Gastrocnemius medialis (tissue), 4 donors: ENCODE measurements at regions not wholly inside any gene's neighbourhood (a gene's known extent, or its start where the extent isn't known, plus 50 kb on each side); places are given as distances from the start of the nearest gene placed in this dataset.

Experiments used
- ATAC-seq, 2 donors: fragments of 150-250 bp; one replicate each; pipeline ENCODE4 v1.9.1; 2016
- DNase-seq, 2 donors: peaks; one replicate each; pipeline ENCODE4 v3.0.0-alpha.2; 2019
- H3K27ac ChIP-seq, 4 donors: fragments of 200-600 bp; sonication (generic); 1 replicate in 1 of 4; 2 replicates in 3 of 4; pipeline ENCODE4 v1.5.1; 2016 to 2018; ENCODE audit warnings: mild to moderate bottlenecking in 2 of 4, moderate library complexity in 1 of 4
- H3K27me3 ChIP-seq, 3 donors: fragments of 200-600 bp; sonication (generic) in 2 of 3; 1 replicate in 1 of 3; 2 replicates in 2 of 3; pipeline versions ENCODE4 v1.5.1 to v1.6.0; 2016 to 2019; ENCODE audit warnings: mild to moderate bottlenecking in 1 of 3, moderate library complexity in 1 of 3
- H3K36me3 ChIP-seq, 2 donors: fragments of 200-600 bp; sonication (generic) in 1 of 2; one replicate each; pipeline ENCODE4 v1.5.1; 2017 to 2018
- H3K4me1 ChIP-seq, 2 donors: fragments of 200-600 bp; sonication (generic) in 1 of 2; one replicate each; pipeline ENCODE4 v1.5.1; 2016 to 2017; ENCODE audit warnings: mild to moderate bottlenecking in 2 of 2
- H3K4me3 ChIP-seq, 4 donors: fragments of 200-600 bp; sonication (generic) in 3 of 4; 1 replicate in 1 of 4; 2 replicates in 3 of 4; pipeline ENCODE4 v1.5.1; 2016 to 2019; ENCODE audit warnings: mild to moderate bottlenecking in 2 of 4
- H3K9me3 ChIP-seq, 3 donors: fragments of 200-600 bp; sonication (generic) in 2 of 3; 1 replicate in 1 of 3; 2 replicates in 2 of 3; pipeline ENCODE4 v1.5.1; 2016 to 2019
- POLR2A ChIP-seq, 2 donors: fragments of 450-650 bp; IDR thresholded peaks; one replicate each; pipeline ENCODE4 v1.6.1; 2017; ENCODE audit warnings: antibody characterized with exemption in 2 of 2, mild to moderate bottlenecking in 2 of 2, moderate library complexity in 2 of 2
- in situ Hi-C, 4 donors: fragments of 200-750 bp; cut with MboI; loops; one replicate each; pipeline versions ENCODE4 v1.15.0 to v1.8.0; 2017; ENCODE audit warnings: low sequenced_read_pairs in 4 of 4
- intact Hi-C: fragments of 100-400 bp; cut with DNase I; formaldehyde crosslinking; loops from one replicate; pipeline ENCODE4 v1.15.1; 2023; ENCODE audit warnings: low total_unique reads
- TF ChIP-seq, protein P1 (sequence below), 5 experiments: fragments of 450-650 bp in 3 of 5; fragments of 200-600 bp in 2 of 5; sonication (generic) in 2 of 5; IDR thresholded peaks in 4 of 5; conservative IDR thresholded peaks in 1 of 5; 1 replicate in 4 of 5; 2 replicates in 1 of 5; pipeline ENCODE4 v1.5.1; 2016 to 2019; ENCODE audit warnings: antibody characterized with exemption in 5 of 5, mild to moderate bottlenecking in 3 of 5, moderate library complexity in 3 of 5

GRCh38 chr5:175275748-175276147 lies 168.2 kb downstream of the DRD1 start:
- intact Hi-C loops = no loop called here
- in situ Hi-C loops = no loop called here
- H3K4me1 ChIP-seq = no peaks in the 10 kb centered on the region
- no peak overlapping the region for H3K4me3 ChIP-seq
- no peak for TF ChIP-seq POLR2A (IDR thresholded peaks at IDR 0.05)
- TF ChIP-seq, protein P1, sequence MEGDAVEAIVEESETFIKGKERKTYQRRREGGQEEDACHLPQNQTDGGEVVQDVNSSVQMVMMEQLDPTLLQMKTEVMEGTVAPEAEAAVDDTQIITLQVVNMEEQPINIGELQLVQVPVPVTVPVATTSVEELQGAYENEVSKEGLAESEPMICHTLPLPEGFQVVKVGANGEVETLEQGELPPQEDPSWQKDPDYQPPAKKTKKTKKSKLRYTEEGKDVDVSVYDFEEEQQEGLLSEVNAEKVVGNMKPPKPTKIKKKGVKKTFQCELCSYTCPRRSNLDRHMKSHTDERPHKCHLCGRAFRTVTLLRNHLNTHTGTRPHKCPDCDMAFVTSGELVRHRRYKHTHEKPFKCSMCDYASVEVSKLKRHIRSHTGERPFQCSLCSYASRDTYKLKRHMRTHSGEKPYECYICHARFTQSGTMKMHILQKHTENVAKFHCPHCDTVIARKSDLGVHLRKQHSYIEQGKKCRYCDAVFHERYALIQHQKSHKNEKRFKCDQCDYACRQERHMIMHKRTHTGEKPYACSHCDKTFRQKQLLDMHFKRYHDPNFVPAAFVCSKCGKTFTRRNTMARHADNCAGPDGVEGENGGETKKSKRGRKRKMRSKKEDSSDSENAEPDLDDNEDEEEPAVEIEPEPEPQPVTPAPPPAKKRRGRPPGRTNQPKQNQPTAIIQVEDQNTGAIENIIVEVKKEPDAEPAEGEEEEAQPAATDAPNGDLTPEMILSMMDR (IDR thresholded peaks at IDR 0.05 in 4 of 5, conservative IDR thresholded peaks at IDR 0.05 in 1 of 5) = no peak
- H3K27ac ChIP-seq = no peak overlapping the region
- H3K27me3 ChIP-seq = no peaks in the 10 kb centered on the region
- no peak for ATAC-seq
- no peaks in the 10 kb centered on the region for H3K9me3 ChIP-seq
- H3K36me3 ChIP-seq = no peaks in the 10 kb centered on the region
- no peak for DNase-seq

DNA sequence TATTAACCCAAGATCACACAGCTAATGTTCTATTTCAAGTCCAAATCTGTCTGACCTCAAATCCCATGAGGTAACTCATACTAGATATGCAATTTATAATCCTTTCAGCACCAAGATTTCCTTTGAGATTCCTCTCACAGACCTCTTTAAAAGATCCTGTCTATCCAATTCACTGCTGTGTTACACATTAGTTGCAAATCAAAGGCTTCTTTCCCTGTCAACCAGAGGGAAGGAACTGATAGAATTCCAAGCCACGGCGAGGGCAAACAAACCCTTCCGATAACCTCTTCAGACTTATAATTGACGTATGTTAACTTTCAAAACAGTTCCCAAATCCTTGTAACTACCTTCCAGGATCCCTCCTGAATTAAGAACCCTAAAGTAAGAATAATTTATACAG lies 168.9 kb downstream of the DRD1 start:
- no peaks in the 10 kb centered on the region for H3K27me3 ChIP-seq
- in situ Hi-C loops = no loop called here

GRCh38 chr5:175274171-175274570 lies 169.8 kb downstream of the DRD1 start:
- no peak for ATAC-seq
- intact Hi-C loops = no loop called here
- Histone ChIP-seq H3K27me3 (no peaks in the 10 kb centered on the region), H3K4me1 (no peaks in the 10 kb centered on the region), H3K27ac (no peak overlapping the region), H3K36me3 (no peaks in the 10 kb centered on the region), H3K9me3 (no peaks in the 10 kb centered on the region), H3K4me3 (no peak overlapping the region)
- TF ChIP-seq, protein P1 (IDR thresholded peaks at IDR 0.05 in 4 of 5, conservative IDR thresholded peaks at IDR 0.05 in 1 of 5) = no peak
- TF ChIP-seq POLR2A (IDR thresholded peaks at IDR 0.05) = no peak
- DNase-seq = no peak
- in situ Hi-C loops = no loop called here

More for the DNA sequence above, 168.9 kb downstream of the DRD1 start:
- DNase-seq = no peak
- Histone ChIP-seq H3K27ac (no peak overlapping the region), H3K36me3 (no peaks in the 10 kb centered on the region), H3K4me3 (no peak overlapping the region), H3K9me3 (no peaks in the 10 kb centered on the region), H3K4me1 (no peaks in the 10 kb centered on the region)
- no peak for ATAC-seq
- TF ChIP-seq, protein P1 (IDR thresholded peaks at IDR 0.05 in 4 of 5, conservative IDR thresholded peaks at IDR 0.05 in 1 of 5) = no peak
- TF ChIP-seq POLR2A (IDR thresholded peaks at IDR 0.05) = no peak
- intact Hi-C loops = no loop called here

DNA sequence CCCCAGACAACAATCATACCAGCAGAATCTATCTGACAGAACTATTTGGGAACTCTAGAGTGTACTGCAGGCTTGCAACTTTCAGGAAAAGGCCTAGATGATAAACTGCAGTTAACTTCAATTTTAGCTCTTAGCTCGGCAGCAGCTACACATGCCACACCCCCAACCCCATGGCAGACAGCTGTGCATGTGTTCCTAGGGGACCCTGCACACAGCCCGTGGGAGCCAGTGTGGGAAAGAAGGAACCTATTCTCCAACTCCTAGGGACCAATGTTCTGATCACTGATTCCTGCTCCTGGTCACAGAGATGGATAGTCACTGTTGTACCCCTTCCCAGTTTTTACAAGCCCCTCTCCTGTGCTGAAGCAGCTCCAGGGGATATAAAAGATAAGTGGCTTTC lies 179.6 kb downstream of the DRD1 start:
- no peak for DNase-seq
- in situ Hi-C loops (no loop called here), intact Hi-C loops (no loop called here)
- no peaks in the 10 kb centered on the region for H3K36me3 ChIP-seq
- H3K4me1 ChIP-seq = no peaks in the 10 kb centered on the region
- no peak overlapping the region for H3K27ac ChIP-seq
- no peaks in the 10 kb centered on the region for H3K9me3 ChIP-seq
- no peaks in the 10 kb centered on the region for H3K27me3 ChIP-seq
- no peak for ATAC-seq
- TF ChIP-seq POLR2A (IDR thresholded peaks at IDR 0.05) = no peak
- TF ChIP-seq, protein P1 (IDR thresholded peaks at IDR 0.05 in 4 of 5, conservative IDR thresholded peaks at IDR 0.05 in 1 of 5) = no peak
- H3K4me3 ChIP-seq = no peak overlapping the region

GRCh38 chr5:175263776-175264175 lies 180.2 kb downstream of the DRD1 start:
- intact Hi-C loops (no loop called here), in situ Hi-C loops (no loop called here)
- ATAC-seq (no peak), DNase-seq (no peak)
- H3K27ac ChIP-seq = no peak overlapping the region
- no peak overlapping the region for H3K4me3 ChIP-seq
- no peaks in the 10 kb centered on the region for H3K9me3 ChIP-seq
- H3K27me3 ChIP-seq = no peaks in the 10 kb centered on the region
- no peaks in the 10 kb centered on the region for H3K4me1 ChIP-seq
- no peaks in the 10 kb centered on the region for H3K36me3 ChIP-seq
- no peak for TF ChIP-seq POLR2A (IDR thresholded peaks at IDR 0.05)
- TF ChIP-seq, protein P1 (IDR thresholded peaks at IDR 0.05 in 4 of 5, conservative IDR thresholded peaks at IDR 0.05 in 1 of 5) = no peak
